GM12878 (cell line): ENCODE measurements at regions not wholly inside any gene's neighbourhood (a gene's known extent, or its start where the extent isn't known, plus 50 kb on each side); places are given as distances from the start of the nearest gene placed in this dataset.

Experiments used
- ATAC-seq: fragments of 200-7000 bp; cut with Tn5 transposase; 3 replicates; pipeline ENCODE4 v1.9.1; 2020; ENCODE audit warnings: mild to moderate bottlenecking, moderate library complexity
- BruUV-seq: library from RNA; stranded (reverse); fragments of 400-500 nt; replicated peaks from 2 replicates; lab custom pipeline; 2021; lab: Mats Ljungman, UMichigan
- CTCF ChIA-PET: fragments of 300-600 bp; sonication (Branson Sonifier 250); formaldehyde crosslinking; extraction: SDS; loops from one replicate; lab custom pipeline; 2021; ENCODE audit warnings: inconsistent platforms; lab: Yijun Ruan, JAX
- POLR2A ChIA-PET: fragments of 350-600 bp; formaldehyde crosslinking; extraction: SDS; loops from one replicate; lab custom pipeline; 2021; ENCODE audit warnings: inconsistent platforms; lab: Charles Lee
- RAD21 ChIA-PET: fragments of 300-600 bp; sonication (Branson Sonifier 250); formaldehyde crosslinking; loops from one replicate; lab custom pipeline; 2023; ENCODE audit warnings: antibody characterized with exemption; ENCODE audit not compliant: unreplicated experiment; lab: Charles Lee
- SMC1A ChIA-PET: fragments of 300-600 bp; sonication (Branson Sonifier 250); formaldehyde crosslinking; loops from one replicate; lab custom pipeline; 2023; ENCODE audit not compliant: unreplicated experiment, uncharacterized antibody; lab: Charles Lee
- DNase-seq: peaks from one replicate; pipeline ENCODE4 v3.0.0-alpha.2; 2011; ENCODE audit warnings: low read depth, low spot score
- FAIRE-seq: peaks from 3 replicates; lab custom pipeline; 2011; peaks lifted over from hg19 to GRCh38; lab: Jason Lieb, UNC
- H2AFZ ChIP-seq: 2 replicates; pipeline ENCODE4 v1.6.0; 2011; ENCODE audit warnings: low read depth, low read length, control low read depth; ENCODE audit not compliant: control insufficient read depth
- H3K27ac ChIP-seq: 2 replicates; pipeline ENCODE4 v1.5.1; 2011; ENCODE audit warnings: control low read depth; ENCODE audit not compliant: control insufficient read depth, insufficient read depth
- H3K27me3 ChIP-seq, 2 experiments: replicated peaks in 1 of 2; 2 replicates each; pipeline versions ENCODE4 v1.6.0 to v1.6.1; 2011; ENCODE audit warnings: low read length in 1 of 2; ENCODE audit not compliant: control insufficient read depth in 2 of 2, insufficient read depth in 2 of 2
- H3K36me3 ChIP-seq, 2 experiments: 2 replicates each; pipeline ENCODE4 v1.5.1; 2011; ENCODE audit warnings: low read length in 1 of 2; ENCODE audit not compliant: control insufficient read depth in 2 of 2, insufficient read depth in 2 of 2
- H3K4me1 ChIP-seq: 2 replicates; pipeline ENCODE4 v1.6.1; 2011; ENCODE audit warnings: mild to moderate bottlenecking, low read length, moderate library complexity, mixed read lengths; ENCODE audit not compliant: control insufficient read depth, insufficient read depth
- H3K4me2 ChIP-seq: 2 replicates; pipeline ENCODE4 v1.6.0; 2011; ENCODE audit warnings: control low read depth; ENCODE audit not compliant: control insufficient read depth, insufficient read depth
- H3K4me3 ChIP-seq: fragments of 200-600 bp; sonication (generic); 2 replicates; pipeline ENCODE4 v1.5.1; 2016
- H3K79me2 ChIP-seq: 2 replicates; pipeline ENCODE4 v1.6.0; 2011; ENCODE audit warnings: low read length; ENCODE audit not compliant: control insufficient read depth, insufficient read depth
- H3K9ac ChIP-seq: 2 replicates; pipeline ENCODE4 v1.8.0; 2011; ENCODE audit warnings: low read length, control low read depth, mixed read lengths; ENCODE audit not compliant: control insufficient read depth, insufficient read depth
- H3K9me3 ChIP-seq: replicated peaks from 3 replicates; pipeline ENCODE4 v1.5.1; 2011; ENCODE audit warnings: mild to moderate bottlenecking, low read length; ENCODE audit not compliant: control insufficient read depth, insufficient read depth
- H4K20me1 ChIP-seq: 2 replicates; pipeline ENCODE4 v1.6.0; 2011; ENCODE audit not compliant: control insufficient read depth, insufficient read depth
- BCL11A ChIP-seq: IDR thresholded peaks from 2 replicates; pipeline ENCODE4 v1.6.1; 2011; ENCODE audit warnings: low read depth, low read length
- HSF1 ChIP-seq: fragments of 150-350 bp; IDR thresholded peaks from 2 replicates; pipeline ENCODE4 v1.6.1; 2014; ENCODE audit warnings: mild to moderate bottlenecking, low read depth, low read length
- LARP7 ChIP-seq: fragments of 450-650 bp; IDR thresholded peaks from 2 replicates; pipeline ENCODE4 v1.6.1; 2017; ENCODE audit warnings: mild to moderate bottlenecking
- MLLT1 ChIP-seq: fragments of 450-650 bp; IDR thresholded peaks from 2 replicates; pipeline ENCODE4 v1.6.1; 2016; ENCODE audit warnings: mild to moderate bottlenecking
- PAX8 ChIP-seq: fragments of 450-650 bp; IDR thresholded peaks from 2 replicates; pipeline ENCODE4 v1.6.1; 2017; ENCODE audit warnings: mild to moderate bottlenecking, moderate library complexity
- RUNX3 ChIP-seq: IDR thresholded peaks from 2 replicates; pipeline ENCODE4 v1.6.1; 2012; ENCODE audit warnings: low read length, inconsistent platforms
- SMAD5 ChIP-seq: IDR thresholded peaks from 2 replicates; pipeline ENCODE4 v1.6.1; 2016; ENCODE audit warnings: antibody characterized with exemption, low read depth
- SREBF2 ChIP-seq: IDR thresholded peaks from 2 replicates; pipeline ENCODE4 v1.6.1; 2012; ENCODE audit warnings: mild to moderate bottlenecking, low read length
- STAT1 ChIP-seq: fragments of 450-650 bp; conservative IDR thresholded peaks from 2 replicates; pipeline ENCODE4 v1.6.1; 2014; ENCODE audit warnings: antibody characterized with exemption, mild to moderate bottlenecking
- SUZ12 ChIP-seq: fragments of 200-600 bp; sonication (generic); IDR thresholded peaks from one replicate; pipeline ENCODE4 v1.6.1; 2018; ENCODE audit warnings: antibody characterized with exemption, mild to moderate bottlenecking; ENCODE audit not compliant: unreplicated experiment
- TARDBP ChIP-seq: IDR thresholded peaks from 2 replicates; pipeline ENCODE4 v1.6.1; 2016; ENCODE audit warnings: borderline replicate concordance
- WGBS: methylation state at CpG from one replicate; pipeline ENCODE4 v1.1.6; 2016; ENCODE audit warnings: low lambda C conversion rate; ENCODE audit not compliant: insufficient replicate concordance, insufficient coverage; ENCODE audit errors: missing lambda C conversion rate; 5-methylcytosine and 5-hydroxymethylcytosine counted together
- in situ Hi-C: fragments of 300-500 bp; cut with MboI; formaldehyde crosslinking; loops from 9 replicates; pipeline ENCODE4 v1.14.3; 2018; ENCODE audit warnings: mixed read lengths
- intact Hi-C: fragments of 100-400 bp; cut with micrococcal nuclease; formaldehyde crosslinking; loops from one replicate; pipeline ENCODE4 v1.14.2; 2022; ENCODE audit not compliant: unreplicated experiment

- POLR2A ChIA-PET, result no interaction called here
- Histone ChIP-seq H3K27ac (no peak overlapping the region), H3K27me3 (peaks cover 0 to 3% of the 10 kb centered on the region in 2 experiments; a peak in 2 of 4 replicates), H4K20me1 (no peaks in the 10 kb centered on the region), H3K4me2 (no peak overlapping the region), H3K4me1 (no peaks in the 10 kb centered on the region)
- RAD21 ChIA-PET, result no interaction called here
- SMC1A ChIA-PET, result no interaction called here
- ATAC-seq, result no peak
- FAIRE-seq, result no peak
- TF ChIP-seq SUZ12 (no peak), MLLT1 (no peak), SMAD5 (no peak), STAT1 (no peak), PAX8 (no peak)
- TF ChIP-seq, all 136 proteins: peak for 0
- Histone ChIP-seq H3K9ac (no peak overlapping the region), H3K4me3 (no peak overlapping the region), H3K36me3 (no peaks in the 10 kb centered on the region), H3K9me3 (no peaks in the 10 kb centered on the region; the same call in 2 of the 3 replicates), H2AFZ (no peak overlapping the region), H3K79me2 (no peaks in the 10 kb centered on the region)
- CTCF ChIA-PET, result no interaction called here
- intact Hi-C loops (no loop called here), in situ Hi-C loops (no loop called here)
- DNase-seq, result no peak
- no TSS peak for BruUV-seq
- WGBS, result 15% methylated on average over 6 of the region's 6 CpGs
These were observed 56.8 kb upstream of the TAMM41 start for GRCh38 chr3:11903447-11903846.

- POLR2A ChIA-PET, result no interaction called here
- Histone ChIP-seq H3K4me1 (no peaks in the 10 kb centered on the region; the same call in 1 of the 2 replicates), H4K20me1 (no peaks in the 10 kb centered on the region), H3K27ac (no peak overlapping the region), H3K36me3 (no peaks in the 10 kb centered on the region), H3K4me3 (no peak overlapping the region), H3K27me3 (peaks cover 0 to 3% of the 10 kb centered on the region in 2 experiments; a peak in 2 of 4 replicates), H3K4me2 (no peak overlapping the region), H3K79me2 (no peaks in the 10 kb centered on the region), H3K9me3 (no peaks in the 10 kb centered on the region; the same call in 2 of the 3 replicates), H2AFZ (no peak overlapping the region), H3K9ac (no peak overlapping the region)
- in situ Hi-C loops (no loop called here), intact Hi-C loops (no loop called here)
- TF ChIP-seq RUNX3 (no peak), BCL11A (no peak), HSF1 (no peak), PAX8 (no peak), SREBF2 (no peak), LARP7 (no peak), TARDBP (no peak)
- no peak for ATAC-seq
- SMC1A ChIA-PET, result no interaction called here
- FAIRE-seq, result no peak
- 0% methylated on average over 4 of the region's 4 CpGs for WGBS
- CTCF ChIA-PET, result no interaction called here
- no peak for DNase-seq
- RAD21 ChIA-PET, result no interaction called here
- no TSS peak for BruUV-seq
These were observed 57.5 kb upstream of the TAMM41 start for GRCh38 chr3:11904157-11904556.
